GM19463 (cell line): ENCODE measurements at regions not wholly inside any gene's neighbourhood (a gene's known extent, or its start where the extent isn't known, plus 50 kb on each side); places are given as distances from the start of the nearest gene placed in this dataset.

Experiments used
- ATAC-seq: cut with Tn5 transposase; IDR thresholded peaks from one replicate; pipeline ENCODE4 v1.9.1; 2021; ENCODE audit warnings: mild to moderate bottlenecking, moderate library complexity; ENCODE audit not compliant: unreplicated experiment

DNA sequence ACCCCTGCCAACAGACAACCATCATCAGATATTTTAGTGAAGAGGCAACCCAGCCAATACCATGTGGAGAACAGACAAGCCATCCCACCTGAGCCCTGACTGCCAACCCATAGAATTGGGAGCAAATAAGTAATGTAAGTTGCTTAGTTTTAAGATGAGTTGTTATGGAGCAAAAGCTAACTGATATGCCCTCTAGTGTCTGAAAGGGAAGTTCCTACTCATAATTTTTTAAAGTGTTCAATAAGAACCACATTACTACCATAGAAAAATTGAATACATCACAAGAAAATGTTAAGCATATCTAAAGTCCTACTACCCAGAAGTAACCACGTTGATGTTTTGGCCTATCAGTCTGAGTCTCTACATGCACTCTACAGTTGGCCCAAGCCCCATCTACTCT is 50.8 kb upstream of the SLC36A4 start:
- no peak for ATAC-seq

DNA sequence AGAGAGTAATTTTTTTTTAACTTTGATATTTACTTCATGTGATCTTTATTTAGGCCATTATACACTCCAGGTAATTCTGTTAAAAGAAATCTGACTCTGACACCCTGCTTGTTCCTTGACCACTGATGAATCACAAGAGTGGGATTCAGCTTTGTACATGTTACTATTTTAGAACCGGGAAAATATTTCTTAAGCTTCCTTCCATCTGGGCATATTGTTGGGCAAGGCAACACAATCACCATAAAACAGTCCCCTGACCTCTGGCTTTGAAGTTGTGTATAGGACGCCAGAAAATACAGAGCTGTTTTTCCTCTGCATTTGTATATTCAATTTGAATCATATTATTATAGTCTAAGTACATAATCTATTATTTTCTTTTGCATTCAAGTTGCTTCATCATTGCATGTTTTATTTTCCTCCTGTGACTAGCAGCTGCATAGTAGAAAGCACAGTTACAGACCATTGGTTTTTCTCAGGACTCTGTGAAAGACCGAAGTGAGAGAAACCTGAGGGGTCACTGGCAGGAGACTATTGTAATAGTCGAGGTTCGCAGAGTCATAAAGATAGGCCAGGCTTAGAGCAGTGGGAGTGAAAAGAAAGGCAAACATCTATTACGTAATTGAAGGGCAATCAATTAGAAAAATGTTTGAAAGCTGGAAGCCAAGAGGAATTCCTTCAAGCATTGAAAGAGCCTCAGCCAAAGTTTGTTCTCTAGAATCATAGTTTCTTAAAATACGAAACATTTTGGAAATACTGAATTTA is 51.8 kb upstream of the SLC36A4 start:
- no peak for ATAC-seq

DNA sequence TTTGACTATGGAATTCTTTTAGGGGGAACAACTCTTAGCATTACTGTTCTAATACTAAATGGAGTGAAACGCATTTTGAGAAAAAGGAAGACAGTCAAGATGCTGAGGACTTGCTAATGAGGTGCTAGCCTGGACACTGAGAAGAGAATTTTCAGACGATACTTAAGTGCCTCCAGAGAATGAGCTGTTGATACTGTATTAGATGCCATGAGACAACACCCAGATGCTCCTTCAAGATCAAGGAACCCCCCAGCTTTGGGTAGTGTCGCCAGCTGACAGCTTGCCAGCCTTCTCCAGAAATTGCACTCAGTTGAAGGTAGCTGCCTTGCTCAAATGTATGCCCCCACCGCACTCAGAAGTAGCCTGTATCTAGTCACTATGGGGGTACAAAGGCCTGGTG is 52.5 kb upstream of the SLC36A4 start:
- ATAC-seq = no peak

DNA sequence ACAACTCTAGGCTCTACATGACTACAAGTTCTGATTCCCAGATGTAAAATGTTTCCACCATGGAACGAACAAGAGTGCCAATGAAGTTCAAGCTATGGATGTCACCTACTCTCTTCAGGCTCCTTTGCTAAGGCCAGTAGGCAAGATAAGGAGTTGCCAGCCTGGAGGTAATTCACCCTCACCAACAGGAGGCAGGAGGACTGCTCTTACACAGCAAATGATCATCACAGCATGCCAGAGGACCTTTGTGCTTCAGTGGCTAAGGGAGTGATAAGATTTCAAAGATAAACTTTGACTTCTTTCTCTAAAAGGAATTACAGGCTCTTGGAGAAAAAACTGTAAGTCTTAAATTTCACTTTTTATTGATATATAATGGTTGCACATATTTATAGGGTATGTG is 54.1 kb upstream of the SLC36A4 start:
- no peak for ATAC-seq

DNA sequence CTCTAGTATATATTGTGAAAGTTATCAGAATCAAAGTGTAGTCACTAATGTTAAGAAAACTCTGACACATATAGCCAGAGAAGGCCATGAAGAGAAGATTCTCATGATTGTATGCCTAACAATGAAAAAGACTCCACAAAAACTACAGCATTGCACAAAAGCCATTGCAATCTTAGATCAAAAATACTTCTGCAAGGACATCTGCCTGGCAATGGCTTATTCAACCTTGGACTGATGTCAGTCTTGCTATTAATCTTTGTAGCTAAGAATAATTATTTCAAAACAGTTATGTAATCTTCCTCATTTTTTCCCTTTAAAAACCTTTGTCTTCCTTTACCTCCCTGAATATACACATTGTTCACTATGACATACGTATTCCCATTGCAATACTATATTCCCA is 55.3 kb upstream of the SLC36A4 start:
- no peak for ATAC-seq

DNA sequence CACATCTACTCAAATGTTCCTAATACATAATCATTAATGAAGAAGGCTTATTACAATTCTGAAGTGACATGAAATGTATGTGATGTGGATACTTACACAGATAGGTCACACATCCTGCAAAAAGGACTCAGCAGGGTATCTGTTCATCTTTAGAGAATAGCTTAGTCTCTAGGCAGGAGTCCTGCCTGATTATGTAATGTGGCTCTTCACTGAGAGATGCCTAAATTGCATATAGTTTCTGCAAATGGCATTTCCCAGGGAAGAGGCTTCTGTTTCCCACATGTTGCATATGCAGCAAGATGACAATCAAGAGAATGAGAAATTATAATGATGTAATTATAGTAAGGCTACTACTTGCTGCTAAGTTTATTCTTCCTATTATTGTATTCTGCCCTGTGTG is 58.8 kb upstream of the SLC36A4 start:
- no peak for ATAC-seq

DNA sequence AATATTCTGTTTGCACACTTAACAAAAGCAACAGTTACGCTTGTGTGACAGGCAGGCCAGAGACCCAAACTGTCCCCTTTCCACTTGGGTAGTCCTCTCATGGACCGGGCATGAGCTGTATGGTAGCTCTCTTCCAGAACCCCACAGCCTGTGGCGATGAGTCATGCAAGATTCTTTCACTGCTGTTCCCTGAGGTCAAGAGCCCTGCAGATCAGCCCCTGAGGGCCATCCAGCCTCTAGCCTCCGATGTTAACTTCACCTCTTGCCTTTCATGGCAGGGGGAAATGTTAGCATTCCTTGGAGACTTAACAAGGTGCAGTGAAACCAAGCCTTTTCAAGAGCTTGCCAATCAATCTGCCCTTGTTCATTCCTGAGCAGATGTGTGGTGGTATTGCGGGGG is 63.2 kb upstream of the DEUP1 start:
- ATAC-seq = no peak

DNA sequence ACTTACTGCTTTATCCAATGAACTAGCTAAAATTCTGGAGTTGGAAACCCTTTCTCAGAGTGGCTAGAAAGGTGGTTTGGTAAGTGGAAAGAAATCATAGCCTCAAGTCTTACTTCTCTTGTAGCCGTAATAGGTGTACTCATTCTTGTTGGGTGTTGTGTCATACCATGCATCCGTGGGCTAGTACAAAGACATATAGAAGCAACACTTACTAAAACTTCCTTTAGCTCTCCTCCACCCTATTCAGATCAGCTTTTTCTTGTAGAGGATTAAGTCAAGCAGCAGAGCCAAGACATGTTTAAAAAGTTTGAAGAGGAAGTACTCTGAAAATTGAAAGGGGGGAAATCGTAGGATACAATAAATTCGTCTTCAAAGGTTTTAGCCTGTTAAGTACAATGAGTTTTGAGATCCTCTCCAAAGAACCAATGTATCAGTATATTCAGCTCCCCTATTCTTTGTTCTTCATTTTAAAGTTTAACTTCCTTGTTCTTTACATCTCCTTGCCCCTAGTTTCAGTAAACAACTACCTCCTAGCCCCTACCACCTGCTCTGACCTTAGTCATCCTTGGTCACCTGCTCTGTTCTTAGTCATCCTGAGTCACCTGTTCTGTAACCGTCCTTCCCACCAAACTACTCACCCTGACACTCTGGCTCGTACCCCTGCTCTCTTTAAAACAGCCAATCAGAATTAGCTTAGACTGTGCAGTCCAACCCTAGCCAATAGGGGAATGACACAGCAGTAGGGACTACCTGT is 62.1 kb upstream of the DEUP1 start:
- ATAC-seq = no peak

DNA sequence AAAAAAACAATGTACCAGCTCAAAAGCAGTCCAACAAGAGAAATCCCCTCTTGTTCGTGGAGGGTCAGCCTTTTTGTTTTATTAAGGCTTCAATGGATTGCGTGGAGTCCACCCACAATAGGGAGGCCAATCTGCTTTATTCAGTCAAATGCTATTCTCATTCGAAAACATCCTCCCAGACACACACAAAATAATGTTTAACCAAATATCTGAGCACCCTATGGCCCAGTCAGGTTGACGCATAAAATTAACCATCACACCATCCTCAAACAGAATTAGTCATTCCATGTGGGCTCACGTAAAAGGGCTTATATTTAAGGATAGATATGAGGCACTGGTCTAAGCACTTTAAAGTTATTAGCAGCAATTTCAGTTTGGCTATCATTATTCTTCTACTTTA is 58.9 kb upstream of the DEUP1 start:
- no peak for ATAC-seq

DNA sequence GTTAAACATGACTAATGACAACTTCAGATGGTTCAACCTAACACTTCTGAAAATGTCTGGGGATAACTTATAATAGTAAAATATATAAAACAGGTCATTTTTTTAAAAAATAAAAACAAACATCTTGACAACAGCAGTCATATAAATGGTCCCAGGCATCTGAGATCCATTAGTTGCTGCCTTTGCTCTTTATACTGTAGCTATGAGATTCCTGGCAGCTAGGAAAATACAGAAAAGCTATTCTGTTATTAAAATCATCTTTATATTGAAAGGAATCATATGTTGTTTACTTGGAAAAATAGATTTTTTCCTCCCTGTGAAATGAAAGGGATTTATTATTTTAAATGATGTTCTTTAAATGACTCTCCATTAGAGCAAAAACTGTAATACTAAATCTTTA is 55.7 kb upstream of the DEUP1 start:
- no peak for ATAC-seq

DNA sequence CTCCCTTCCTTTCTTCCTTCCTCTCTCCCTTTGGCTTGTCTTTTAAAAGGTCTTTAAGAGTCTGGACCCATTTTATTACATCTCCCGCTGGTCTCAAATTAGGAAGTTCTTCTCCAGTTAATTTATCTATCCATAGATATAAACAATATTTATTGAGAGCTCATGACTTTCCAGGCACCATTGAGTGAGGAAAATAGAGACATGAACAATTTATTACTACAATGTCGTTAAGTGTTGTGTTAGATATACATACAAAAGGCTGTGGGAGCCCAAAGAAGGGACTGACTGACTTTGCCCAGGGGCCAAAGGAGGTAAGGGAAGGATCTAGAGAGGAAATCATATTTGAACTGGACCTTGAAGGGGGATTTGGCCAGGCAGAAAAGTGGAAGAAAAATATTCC is 51.6 kb upstream of the DEUP1 start:
- ATAC-seq = no peak

DNA sequence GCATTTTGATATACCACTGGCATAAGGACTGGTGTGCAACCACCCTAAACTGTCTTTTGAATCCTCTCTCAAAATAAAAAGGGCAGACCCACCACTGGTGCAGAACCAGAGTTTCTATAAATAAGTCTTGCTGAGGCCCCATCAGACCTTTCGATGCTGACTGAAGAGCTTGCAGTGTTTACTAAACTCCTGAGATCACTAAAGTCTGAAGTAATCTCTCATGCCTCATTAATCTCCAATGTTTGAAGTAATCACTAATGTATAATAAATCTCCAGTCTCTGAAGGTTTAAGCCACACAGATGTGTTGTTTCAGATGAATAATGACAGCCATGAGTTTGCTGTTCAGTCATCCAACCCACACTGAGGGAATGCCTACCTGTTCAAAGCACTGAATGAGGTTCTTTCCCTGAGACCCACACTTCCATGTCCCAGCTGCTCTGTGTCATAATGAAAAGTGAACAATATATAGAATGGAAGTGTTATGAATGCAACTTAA is 50.6 kb upstream of the DEUP1 start:
- ATAC-seq = peak; percentile 59
